OCI-LY1 (cell line): ENCODE measurements at regions not wholly inside any gene's neighbourhood (a gene's known extent, or its start where the extent isn't known, plus 50 kb on each side); places are given as distances from the start of the nearest gene placed in this dataset.

Experiments used
- H2AFZ ChIP-seq: fragments of 200-600 bp; sonication (generic), shearing (Covaris generic); 2 replicates; pipeline ENCODE4 v1.6.0; 2014; ENCODE audit warnings: antibody characterized with exemption, mild to moderate bottlenecking, low read length
- H3F3A ChIP-seq: fragments of 200-600 bp; sonication (generic), shearing (Covaris generic); 2 replicates; pipeline ENCODE4 v1.6.0; 2014; ENCODE audit warnings: mild to moderate bottlenecking, antibody characterized with exemption, low read length, moderate library complexity; ENCODE audit not compliant: insufficient read depth
- H3K27ac ChIP-seq: fragments of 200-600 bp; sonication (generic); 2 replicates; pipeline ENCODE4 v1.5.1; 2014; ENCODE audit warnings: low read length, mixed run types, mild to moderate bottlenecking, low read depth; ENCODE audit not compliant: poor library complexity, severe bottlenecking
- H3K27me3 ChIP-seq: fragments of 200-600 bp; sonication (generic); 2 replicates; pipeline ENCODE4 v1.6.0; 2014; ENCODE audit warnings: antibody characterized with exemption, mild to moderate bottlenecking, low read length, moderate library complexity; ENCODE audit not compliant: insufficient read depth
- H3K36me3 ChIP-seq: fragments of 200-600 bp; sonication (generic); 2 replicates; pipeline ENCODE4 v1.6.1; 2014; ENCODE audit warnings: mild to moderate bottlenecking, antibody characterized with exemption, low read length, moderate library complexity, mixed read lengths; ENCODE audit not compliant: insufficient read depth
- H3K4me1 ChIP-seq: fragments of 200-600 bp; sonication (generic); 2 replicates; pipeline ENCODE4 v1.5.1; 2014; ENCODE audit warnings: mild to moderate bottlenecking, low read length, moderate library complexity; ENCODE audit not compliant: insufficient read depth, severe bottlenecking
- H3K4me2 ChIP-seq: fragments of 200-600 bp; sonication (generic), shearing (Covaris generic); 2 replicates; pipeline ENCODE4 v1.6.1; 2014; ENCODE audit warnings: low read length
- H3K4me3 ChIP-seq: fragments of 200-600 bp; sonication (generic); 2 replicates; pipeline ENCODE4 v1.5.1; 2014; ENCODE audit warnings: low read length, low read depth, mild to moderate bottlenecking, mixed read lengths; ENCODE audit not compliant: poor library complexity, severe bottlenecking
- H3K79me2 ChIP-seq: fragments of 200-600 bp; shearing (Covaris generic); 2 replicates; pipeline ENCODE4 v1.6.1; 2016; ENCODE audit warnings: mixed run types, low read length, mixed read lengths; ENCODE audit not compliant: insufficient read depth
- H3K9ac ChIP-seq: fragments of 200-600 bp; sonication (generic), shearing (Covaris generic); 2 replicates; pipeline ENCODE4 v1.6.1; 2014; ENCODE audit warnings: mild to moderate bottlenecking, low read length, mixed read lengths
- H3K9me2 ChIP-seq: fragments of 200-600 bp; sonication (generic), shearing (Covaris generic); 2 replicates; pipeline ENCODE4 v1.6.1; 2014; ENCODE audit warnings: low read depth, mild to moderate bottlenecking, low read length, mixed read lengths
- H3K9me3 ChIP-seq: fragments of 200-600 bp; shearing (Covaris generic); 2 replicates; pipeline ENCODE4 v1.6.1; 2014; ENCODE audit warnings: low read length, mixed read lengths
- H4K20me1 ChIP-seq: fragments of 200-600 bp; sonication (generic), shearing (Covaris generic); 2 replicates; pipeline ENCODE4 v1.6.0; 2016; ENCODE audit warnings: mild to moderate bottlenecking, low read length; ENCODE audit not compliant: insufficient read depth
- CTCF ChIP-seq: fragments of 200-600 bp; sonication (generic), shearing (Covaris generic); IDR thresholded peaks from 2 replicates; pipeline ENCODE4 v1.5.1; 2017; ENCODE audit warnings: mild to moderate bottlenecking, antibody characterized with exemption, low read length, moderate library complexity, mixed read lengths
- EZH2 ChIP-seq: fragments of 200-600 bp; sonication (generic), shearing (Covaris generic); IDR thresholded peaks from 2 replicates; pipeline ENCODE4 v1.8.0; 2017; ENCODE audit warnings: borderline replicate concordance, mixed run types, mild to moderate bottlenecking, antibody characterized with exemption, low read length, moderate library complexity, mixed read lengths

GRCh38 chr4:156663663-156664062, 307.9 kb downstream of the PDGFC start:
- H2AFZ ChIP-seq: no peak overlapping the region
- H3K9ac ChIP-seq: no peak overlapping the region
- TF ChIP-seq CTCF (no peak), EZH2 (no peak)

GRCh38 chr4:156662921-156663320, 308.7 kb downstream of the PDGFC start:
- Histone ChIP-seq H3K4me2 (no peak overlapping the region), H3K27me3 (no peaks in the 10 kb centered on the region), H3K27ac (no peak overlapping the region), H3K36me3 (no peaks in the 10 kb centered on the region), H2AFZ (no peak overlapping the region), H3F3A (no peaks in the 10 kb centered on the region), H3K79me2 (no peaks in the 10 kb centered on the region), H3K4me1 (no peaks in the 10 kb centered on the region), H4K20me1 (no peaks in the 10 kb centered on the region), H3K9me3 (no peaks in the 10 kb centered on the region), H3K9me2 (no peaks in the 10 kb centered on the region), H3K4me3 (no peak overlapping the region), H3K9ac (no peak overlapping the region)
- TF ChIP-seq CTCF (no peak), EZH2 (no peak)

More at GRCh38 chr4:156663663-156664062, 307.9 kb downstream of the PDGFC start:
- Histone ChIP-seq H4K20me1 (no peaks in the 10 kb centered on the region), H3F3A (no peaks in the 10 kb centered on the region), H3K27me3 (no peaks in the 10 kb centered on the region), H3K79me2 (no peaks in the 10 kb centered on the region), H3K9me3 (no peaks in the 10 kb centered on the region), H3K9me2 (no peaks in the 10 kb centered on the region), H3K36me3 (no peaks in the 10 kb centered on the region), H3K4me1 (no peaks in the 10 kb centered on the region), H3K27ac (no peak overlapping the region), H3K4me3 (no peak overlapping the region), H3K4me2 (no peak overlapping the region)

GRCh38 chr4:156661555-156661954, 310.0 kb downstream of the PDGFC start:
- Histone ChIP-seq H3K79me2 (no peaks in the 10 kb centered on the region), H3F3A (no peaks in the 10 kb centered on the region), H3K36me3 (no peaks in the 10 kb centered on the region), H3K4me3 (no peak overlapping the region), H3K4me2 (no peak overlapping the region), H3K4me1 (no peaks in the 10 kb centered on the region), H3K9me2 (no peaks in the 10 kb centered on the region), H3K9me3 (no peaks in the 10 kb centered on the region), H3K27ac (no peak overlapping the region), H4K20me1 (no peaks in the 10 kb centered on the region), H3K27me3 (no peaks in the 10 kb centered on the region), H2AFZ (no peak overlapping the region), H3K9ac (no peak overlapping the region)
- TF ChIP-seq EZH2 (no peak), CTCF (no peak)
